WTC11 (cell line): ENCODE measurements at regions not wholly inside any gene's neighbourhood (a gene's known extent, or its start where the extent isn't known, plus 50 kb on each side); places are given as distances from the start of the nearest gene placed in this dataset.

ENCODE experiments used
- ATAC-seq: fragments of 200-7000 bp; cut with Tn5 transposase; 2 replicates; pipeline ENCODE4 v1.10.0; 2021; ENCODE audit warnings: mild to moderate bottlenecking, moderate library complexity
- CTCF ChIA-PET: fragments of 300-600 bp; sonication (Branson Sonifier 250); formaldehyde crosslinking; loops from one replicate; lab custom pipeline; 2021; ENCODE audit warnings: antibody characterized with exemption; lab: Charles Lee
- POLR2A ChIA-PET: fragments of 350-600 bp; sonication (Branson Sonifier 250); formaldehyde crosslinking; loops from one replicate; lab custom pipeline; 2021; ENCODE audit warnings: antibody characterized with exemption; lab: Charles Lee
- DNase-seq: peaks from one replicate; pipeline ENCODE4 v3.0.0; 2021; ENCODE audit warnings: low spot score
- H3K27ac Mint-ChIP-seq: 2 replicates; pipeline ENCODE4 v1.8.0; 2021; ENCODE audit warnings: mixed read lengths
- H3K27me3 Mint-ChIP-seq: 2 replicates; pipeline ENCODE4 v1.8.0; 2021; ENCODE audit warnings: low read depth, mild to moderate bottlenecking, moderate library complexity, mixed read lengths
- H3K36me3 Mint-ChIP-seq: 2 replicates; pipeline ENCODE4 v1.8.0; 2021; ENCODE audit warnings: mixed read lengths
- H3K4me1 Mint-ChIP-seq: 2 replicates; pipeline ENCODE4 v1.8.0; 2022; ENCODE audit warnings: mixed read lengths
- H3K4me3 Mint-ChIP-seq: 2 replicates; pipeline ENCODE4 v1.8.0; 2021; ENCODE audit warnings: mild to moderate bottlenecking, moderate library complexity, mixed read lengths
- H3K9me3 Mint-ChIP-seq: 2 replicates; pipeline ENCODE4 v1.8.0; 2021; ENCODE audit warnings: mixed read lengths
- ESRRA ChIP-seq: sonication (generic); formaldehyde crosslinking; IDR thresholded peaks from 2 replicates; pipeline ENCODE4 v1.8.1; 2022; ENCODE audit warnings: mild to moderate bottlenecking, missing genetic modification reagents, borderline replicate concordance
- ETV6 ChIP-seq: sonication (generic); formaldehyde crosslinking; IDR thresholded peaks from 2 replicates; pipeline ENCODE4 v1.8.1; 2022; ENCODE audit warnings: mild to moderate bottlenecking, missing genetic modification reagents
- FOXP1 ChIP-seq: sonication (generic); formaldehyde crosslinking; IDR thresholded peaks from 2 replicates; pipeline ENCODE4 v1.8.0; 2022; ENCODE audit warnings: missing genetic modification reagents, mild to moderate bottlenecking, moderate library complexity, borderline replicate concordance
- GRHL2 ChIP-seq: fragments of 250-450 bp; sonication (Bioruptor Pico); IDR thresholded peaks from 2 replicates; pipeline ENCODE4 v1.8.0; 2022; ENCODE audit warnings: mild to moderate bottlenecking, moderate library complexity; ENCODE audit not compliant: insufficient replicate concordance, severe bottlenecking
- GTF2I ChIP-seq: fragments of 250-450 bp; sonication (Bioruptor Pico); conservative IDR thresholded peaks from 2 replicates; pipeline ENCODE4 v1.4.0; 2021; ENCODE audit warnings: mild to moderate bottlenecking
- IRF2 ChIP-seq: sonication (generic); formaldehyde crosslinking; IDR thresholded peaks from 2 replicates; pipeline ENCODE4 v1.8.0; 2022; ENCODE audit warnings: low read depth, missing genetic modification reagents, borderline replicate concordance
- MYBL2 ChIP-seq: sonication (generic); formaldehyde crosslinking; IDR thresholded peaks from 2 replicates; pipeline ENCODE4 v1.8.1; 2023; ENCODE audit warnings: mild to moderate bottlenecking, moderate library complexity, missing genetic modification reagents
- NFATC4 ChIP-seq: fragments of 250-450 bp; sonication (Bioruptor Pico); IDR thresholded peaks from 2 replicates; pipeline ENCODE4 v1.9.0; 2021; ENCODE audit warnings: mild to moderate bottlenecking
- RELA ChIP-seq: sonication (generic); formaldehyde crosslinking; IDR thresholded peaks from 2 replicates; pipeline ENCODE4 v1.8.1; 2022; ENCODE audit warnings: missing genetic modification reagents, mild to moderate bottlenecking, borderline replicate concordance
- RORB ChIP-seq: fragments of 250-450 bp; sonication (Bioruptor Pico); IDR thresholded peaks from 2 replicates; pipeline ENCODE4 v1.9.0; 2021; ENCODE audit warnings: mild to moderate bottlenecking
- SMAD4 ChIP-seq: sonication (generic); formaldehyde crosslinking; IDR thresholded peaks from 2 replicates; pipeline ENCODE4 v1.8.0; 2022; ENCODE audit warnings: mild to moderate bottlenecking, missing genetic modification reagents
- TEAD1 ChIP-seq: sonication (generic); formaldehyde crosslinking; IDR thresholded peaks from 2 replicates; pipeline ENCODE4 v1.8.0; 2022; ENCODE audit warnings: mild to moderate bottlenecking, missing genetic modification reagents
- ZNF121 ChIP-seq: sonication (generic); formaldehyde crosslinking; IDR thresholded peaks from 2 replicates; pipeline ENCODE4 v1.8.0; 2023; ENCODE audit warnings: missing genetic modification reagents
- ZNF263 ChIP-seq: sonication (generic); formaldehyde crosslinking; IDR thresholded peaks from 2 replicates; pipeline ENCODE4 v1.8.1; 2022; ENCODE audit warnings: low read depth, mild to moderate bottlenecking, moderate library complexity, missing genetic modification reagents
- ZNF423 ChIP-seq: fragments of 250-450 bp; sonication (Bioruptor Pico); IDR thresholded peaks from 2 replicates; pipeline ENCODE4 v2.1.2; 2022; ENCODE audit warnings: mild to moderate bottlenecking, moderate library complexity
- TF ChIP-seq, protein P1 (sequence below): sonication (generic); formaldehyde crosslinking; IDR thresholded peaks from 2 replicates; pipeline ENCODE4 v1.8.1; 2023; ENCODE audit warnings: mild to moderate bottlenecking, missing genetic modification reagents
- TF ChIP-seq, protein P2 (sequence below): sonication (generic); formaldehyde crosslinking; IDR thresholded peaks from 2 replicates; pipeline ENCODE4 v1.8.1; 2023; ENCODE audit warnings: mild to moderate bottlenecking, missing genetic modification reagents, borderline replicate concordance
- TF ChIP-seq, protein P3 (sequence below): fragments of 250-450 bp; sonication (Bioruptor Pico); IDR thresholded peaks from 2 replicates; pipeline ENCODE4 v1.9.0; 2021; ENCODE audit warnings: moderate library complexity, mild to moderate bottlenecking, inconsistent platforms, borderline replicate concordance
- TF ChIP-seq, protein P4 (sequence below): fragments of 200-600 bp; IDR thresholded peaks from 2 replicates; pipeline ENCODE4 v1.8.0; 2022; ENCODE audit warnings: antibody characterized with exemption
- TF ChIP-seq, protein P5 (sequence below): sonication (generic); formaldehyde crosslinking; IDR thresholded peaks from 2 replicates; pipeline ENCODE4 v1.8.0; 2022; ENCODE audit warnings: mild to moderate bottlenecking, missing genetic modification reagents

DNA sequence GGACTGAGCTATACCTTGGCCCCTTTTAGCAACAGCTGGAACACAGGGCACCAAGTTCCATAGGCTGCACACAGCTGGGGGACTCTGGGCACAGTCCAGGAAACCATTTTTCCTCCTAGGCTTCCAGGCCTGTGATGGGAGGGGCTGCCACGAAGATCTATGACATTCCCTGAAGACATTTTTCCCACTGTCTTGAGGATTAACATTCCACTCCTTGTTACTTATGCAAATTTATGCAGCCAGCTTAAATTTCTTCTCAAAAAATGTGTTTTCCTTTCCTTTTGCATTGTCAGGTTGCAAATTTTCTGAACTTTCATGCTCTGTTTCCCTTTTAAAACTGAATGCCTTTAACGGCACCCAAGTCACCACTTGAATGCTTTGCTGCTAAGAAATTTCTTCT is 580.1 kb upstream of the FTMT start:
- TF ChIP-seq RELA (no peak), ESRRA (CRISPR knock-in tag) (no peak)
- TF ChIP-seq, protein P1, sequence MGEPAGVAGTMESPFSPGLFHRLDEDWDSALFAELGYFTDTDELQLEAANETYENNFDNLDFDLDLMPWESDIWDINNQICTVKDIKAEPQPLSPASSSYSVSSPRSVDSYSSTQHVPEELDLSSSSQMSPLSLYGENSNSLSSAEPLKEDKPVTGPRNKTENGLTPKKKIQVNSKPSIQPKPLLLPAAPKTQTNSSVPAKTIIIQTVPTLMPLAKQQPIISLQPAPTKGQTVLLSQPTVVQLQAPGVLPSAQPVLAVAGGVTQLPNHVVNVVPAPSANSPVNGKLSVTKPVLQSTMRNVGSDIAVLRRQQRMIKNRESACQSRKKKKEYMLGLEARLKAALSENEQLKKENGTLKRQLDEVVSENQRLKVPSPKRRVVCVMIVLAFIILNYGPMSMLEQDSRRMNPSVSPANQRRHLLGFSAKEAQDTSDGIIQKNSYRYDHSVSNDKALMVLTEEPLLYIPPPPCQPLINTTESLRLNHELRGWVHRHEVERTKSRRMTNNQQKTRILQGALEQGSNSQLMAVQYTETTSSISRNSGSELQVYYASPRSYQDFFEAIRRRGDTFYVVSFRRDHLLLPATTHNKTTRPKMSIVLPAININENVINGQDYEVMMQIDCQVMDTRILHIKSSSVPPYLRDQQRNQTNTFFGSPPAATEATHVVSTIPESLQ = no peak
- Mint-ChIP-seq H3K4me3 (no peak overlapping the region), H3K9me3 (peaks cover 29% of the 10 kb centered on the region), H3K36me3 (peaks cover 7% of the 10 kb centered on the region), H3K27ac (no peak overlapping the region), H3K27me3 (no peaks in the 10 kb centered on the region; the same call in 1 of the 2 replicates), H3K4me1 (no peaks in the 10 kb centered on the region)
- POLR2A ChIA-PET = no interaction called here
- CTCF ChIA-PET = no interaction called here
- DNase-seq (no peak), ATAC-seq (no peak)

DNA sequence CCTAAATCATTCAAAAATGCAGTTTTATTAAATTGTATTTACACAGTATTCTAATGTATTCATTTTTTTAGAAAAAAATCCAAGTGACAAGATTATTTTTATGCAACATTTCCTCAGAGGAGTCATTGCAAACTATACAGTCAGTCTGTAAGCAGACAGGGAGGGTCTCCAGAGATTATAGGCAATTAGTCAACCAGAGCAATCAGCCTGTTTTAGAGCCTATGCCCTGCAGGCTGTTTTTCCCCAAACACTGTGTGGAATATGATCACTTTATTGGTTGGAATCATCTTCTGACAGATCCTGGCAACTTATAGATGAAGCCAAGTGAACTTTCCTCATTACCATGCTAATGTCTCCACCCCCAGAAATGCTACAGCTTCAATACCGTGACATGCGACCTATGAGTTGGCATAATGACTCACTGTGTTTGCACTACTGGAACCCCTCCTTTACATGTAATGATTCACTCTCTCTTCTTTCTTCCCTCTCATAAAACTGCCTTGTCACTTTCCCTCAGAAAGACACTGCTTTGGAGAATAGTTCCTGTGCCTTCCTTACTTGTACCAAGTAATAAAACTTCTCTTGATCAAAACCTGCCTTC is 577.7 kb upstream of the FTMT start:
- DNase-seq (no peak), ATAC-seq (no peak)
- Mint-ChIP-seq H3K9me3 (peaks cover 29% of the 10 kb centered on the region), H3K4me3 (no peak overlapping the region), H3K36me3 (peaks cover 7% of the 10 kb centered on the region), H3K4me1 (no peaks in the 10 kb centered on the region), H3K27me3 (no peaks in the 10 kb centered on the region), H3K27ac (no peak overlapping the region)
- CTCF ChIA-PET = interaction anchor here (0.5 kb wide), 1 partner anchor 600 kb away, joined by 3 read pairs; no protein-coding TSS in a partner anchor
- POLR2A ChIA-PET = interaction anchor here (0.6 kb wide), 1 partner anchor 397 kb away, joined by 3 read pairs; no protein-coding TSS in a partner anchor
- no peak for TF ChIP-seq ZNF121 (CRISPR knock-in tag)
- no peak for TF ChIP-seq TEAD1 (CRISPR knock-in tag)
- no peak for TF ChIP-seq MYBL2
- TF ChIP-seq RORB (CRISPR knock-in tag) = no peak
- TF ChIP-seq IRF2 (CRISPR knock-in tag) = no peak
- TF ChIP-seq, protein P2, sequence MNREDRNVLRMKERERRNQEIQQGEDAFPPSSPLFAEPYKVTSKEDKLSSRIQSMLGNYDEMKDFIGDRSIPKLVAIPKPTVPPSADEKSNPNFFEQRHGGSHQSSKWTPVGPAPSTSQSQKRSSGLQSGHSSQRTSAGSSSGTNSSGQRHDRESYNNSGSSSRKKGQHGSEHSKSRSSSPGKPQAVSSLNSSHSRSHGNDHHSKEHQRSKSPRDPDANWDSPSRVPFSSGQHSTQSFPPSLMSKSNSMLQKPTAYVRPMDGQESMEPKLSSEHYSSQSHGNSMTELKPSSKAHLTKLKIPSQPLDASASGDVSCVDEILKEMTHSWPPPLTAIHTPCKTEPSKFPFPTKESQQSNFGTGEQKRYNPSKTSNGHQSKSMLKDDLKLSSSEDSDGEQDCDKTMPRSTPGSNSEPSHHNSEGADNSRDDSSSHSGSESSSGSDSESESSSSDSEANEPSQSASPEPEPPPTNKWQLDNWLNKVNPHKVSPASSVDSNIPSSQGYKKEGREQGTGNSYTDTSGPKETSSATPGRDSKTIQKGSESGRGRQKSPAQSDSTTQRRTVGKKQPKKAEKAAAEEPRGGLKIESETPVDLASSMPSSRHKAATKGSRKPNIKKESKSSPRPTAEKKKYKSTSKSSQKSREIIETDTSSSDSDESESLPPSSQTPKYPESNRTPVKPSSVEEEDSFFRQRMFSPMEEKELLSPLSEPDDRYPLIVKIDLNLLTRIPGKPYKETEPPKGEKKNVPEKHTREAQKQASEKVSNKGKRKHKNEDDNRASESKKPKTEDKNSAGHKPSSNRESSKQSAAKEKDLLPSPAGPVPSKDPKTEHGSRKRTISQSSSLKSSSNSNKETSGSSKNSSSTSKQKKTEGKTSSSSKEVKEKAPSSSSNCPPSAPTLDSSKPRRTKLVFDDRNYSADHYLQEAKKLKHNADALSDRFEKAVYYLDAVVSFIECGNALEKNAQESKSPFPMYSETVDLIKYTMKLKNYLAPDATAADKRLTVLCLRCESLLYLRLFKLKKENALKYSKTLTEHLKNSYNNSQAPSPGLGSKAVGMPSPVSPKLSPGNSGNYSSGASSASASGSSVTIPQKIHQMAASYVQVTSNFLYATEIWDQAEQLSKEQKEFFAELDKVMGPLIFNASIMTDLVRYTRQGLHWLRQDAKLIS (CRISPR knock-in tag) = no peak
- TF ChIP-seq, protein P3, sequence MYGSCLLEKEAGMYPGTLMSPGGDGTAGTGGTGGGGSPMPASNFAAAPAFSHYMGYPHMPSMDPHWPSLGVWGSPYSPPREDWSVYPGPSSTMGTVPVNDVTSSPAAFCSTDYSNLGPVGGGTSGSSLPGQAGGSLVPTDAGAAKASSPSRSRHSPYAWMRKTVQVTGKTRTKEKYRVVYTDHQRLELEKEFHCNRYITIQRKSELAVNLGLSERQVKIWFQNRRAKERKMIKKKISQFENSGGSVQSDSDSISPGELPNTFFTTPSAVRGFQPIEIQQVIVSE = no peak
- no peak for TF ChIP-seq SMAD4 (CRISPR knock-in tag)
- TF ChIP-seq, protein P4, sequence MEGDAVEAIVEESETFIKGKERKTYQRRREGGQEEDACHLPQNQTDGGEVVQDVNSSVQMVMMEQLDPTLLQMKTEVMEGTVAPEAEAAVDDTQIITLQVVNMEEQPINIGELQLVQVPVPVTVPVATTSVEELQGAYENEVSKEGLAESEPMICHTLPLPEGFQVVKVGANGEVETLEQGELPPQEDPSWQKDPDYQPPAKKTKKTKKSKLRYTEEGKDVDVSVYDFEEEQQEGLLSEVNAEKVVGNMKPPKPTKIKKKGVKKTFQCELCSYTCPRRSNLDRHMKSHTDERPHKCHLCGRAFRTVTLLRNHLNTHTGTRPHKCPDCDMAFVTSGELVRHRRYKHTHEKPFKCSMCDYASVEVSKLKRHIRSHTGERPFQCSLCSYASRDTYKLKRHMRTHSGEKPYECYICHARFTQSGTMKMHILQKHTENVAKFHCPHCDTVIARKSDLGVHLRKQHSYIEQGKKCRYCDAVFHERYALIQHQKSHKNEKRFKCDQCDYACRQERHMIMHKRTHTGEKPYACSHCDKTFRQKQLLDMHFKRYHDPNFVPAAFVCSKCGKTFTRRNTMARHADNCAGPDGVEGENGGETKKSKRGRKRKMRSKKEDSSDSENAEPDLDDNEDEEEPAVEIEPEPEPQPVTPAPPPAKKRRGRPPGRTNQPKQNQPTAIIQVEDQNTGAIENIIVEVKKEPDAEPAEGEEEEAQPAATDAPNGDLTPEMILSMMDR = no peak
- TF ChIP-seq FOXP1 (CRISPR knock-in tag) = no peak
- TF ChIP-seq, protein P5, sequence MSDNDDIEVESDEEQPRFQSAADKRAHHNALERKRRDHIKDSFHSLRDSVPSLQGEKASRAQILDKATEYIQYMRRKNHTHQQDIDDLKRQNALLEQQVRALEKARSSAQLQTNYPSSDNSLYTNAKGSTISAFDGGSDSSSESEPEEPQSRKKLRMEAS (CRISPR knock-in tag) = no peak
- no peak for TF ChIP-seq NFATC4 (CRISPR knock-in tag)
- no peak for TF ChIP-seq ETV6
- no peak for TF ChIP-seq ZNF263 (CRISPR knock-in tag)
- TF ChIP-seq GTF2I (CRISPR knock-in tag) = no peak
- no peak for TF ChIP-seq ZNF423 (CRISPR knock-in tag)
- no peak for TF ChIP-seq GRHL2 (CRISPR knock-in tag)
